SK-N-SH (cell line): ENCODE measurements at regions not wholly inside any gene's neighbourhood (a gene's known extent, or its start where the extent isn't known, plus 50 kb on each side); places are given as distances from the start of the nearest gene placed in this dataset.

Source experiments
- CTCF ChIA-PET: fragments of 300-600, 350-600 bp; formaldehyde crosslinking; extraction: SDS; loops from one replicate; lab custom pipeline; 2021; lab: Yijun Ruan, JAX
- POLR2A ChIA-PET: fragments of 350-600 bp; sonication (Branson Sonifier 250); formaldehyde crosslinking; extraction: SDS; loops from one replicate; lab custom pipeline; 2020; ENCODE audit warnings: antibody characterized with exemption, inconsistent platforms; lab: Yijun Ruan, JAX
- DNase-seq: peaks from one replicate; pipeline ENCODE4 v3.0.0; 2012
- H2AFZ ChIP-seq: fragments of 200-600 bp; sonication (generic); 2 replicates; pipeline ENCODE4 v1.8.1; 2016; ENCODE audit warnings: antibody characterized with exemption, mild to moderate bottlenecking, low read depth
- H3F3A ChIP-seq: fragments of 200-600 bp; sonication (generic); replicated peaks from 2 replicates; pipeline ENCODE3; 2016; ENCODE audit warnings: antibody characterized with exemption, mild to moderate bottlenecking; ENCODE audit not compliant: insufficient read depth
- H3K27ac ChIP-seq, 2 experiments: fragments of 200-500 bp in 1 of 2; fragments of 200-600 bp in 1 of 2; sonication (Bioruptor generic) in 1 of 2; sonication (generic), shearing (Covaris generic) in 1 of 2; 2 replicates each; pipeline versions ENCODE4 v1.5.1 to v1.6.1; 2014 to 2016; ENCODE audit warnings: low read depth in 2 of 2, inconsistent platforms in 1 of 2, low read length in 1 of 2, mild to moderate bottlenecking in 1 of 2, mixed read lengths in 1 of 2
- H3K27me3 ChIP-seq: fragments of 200-600 bp; sonication (generic), shearing (Covaris generic); 2 replicates; pipeline ENCODE4 v1.6.1; 2016; ENCODE audit warnings: mixed run types; ENCODE audit not compliant: insufficient read depth
- H3K36me3 ChIP-seq, 2 experiments: fragments of 200-500 bp in 1 of 2; fragments of 200-600 bp in 1 of 2; sonication (Bioruptor generic) in 1 of 2; sonication (generic) in 1 of 2; replicated peaks in 1 of 2; 2 replicates each; pipeline versions ENCODE3 to v1.5.1; 2014 to 2016; ENCODE audit warnings: low read length in 1 of 2, mild to moderate bottlenecking in 1 of 2; ENCODE audit not compliant: insufficient read depth in 2 of 2, control insufficient read depth in 1 of 2
- H3K4me1 ChIP-seq, 2 experiments: fragments of 200-500 bp in 1 of 2; fragments of 200-600 bp in 1 of 2; sonication (Bioruptor generic) in 1 of 2; sonication (generic), shearing (Covaris generic) in 1 of 2; 2 replicates each; pipeline versions ENCODE4 v1.5.1 to v1.6.1; 2014 to 2016; ENCODE audit warnings: low read depth in 1 of 2, low read length in 1 of 2, mixed run types in 1 of 2; ENCODE audit not compliant: insufficient read depth in 2 of 2, control insufficient read depth in 1 of 2
- H3K4me2 ChIP-seq: fragments of 200-600 bp; sonication (generic), shearing (Covaris generic); 2 replicates; pipeline ENCODE4 v1.6.1; 2017; ENCODE audit warnings: mixed run types
- H3K4me3 ChIP-seq, 2 experiments: fragments of 200-500 bp in 1 of 2; fragments of 200-600 bp in 1 of 2; sonication (Bioruptor generic) in 1 of 2; sonication (generic), shearing (Covaris generic) in 1 of 2; 2 replicates each; pipeline versions ENCODE4 v1.5.1 to v1.8.1; 2014 to 2016; ENCODE audit warnings: low read depth in 2 of 2, inconsistent platforms in 1 of 2, low read length in 1 of 2, mild to moderate bottlenecking in 1 of 2, mixed read lengths in 1 of 2, moderate library complexity in 1 of 2
- H3K79me2 ChIP-seq: fragments of 200-600 bp; sonication (generic); 2 replicates; pipeline ENCODE4 v1.8.1; 2017; ENCODE audit warnings: mild to moderate bottlenecking; ENCODE audit not compliant: insufficient read depth
- H3K9ac ChIP-seq: fragments of 200-600 bp; sonication (generic); 2 replicates; pipeline ENCODE4 v1.6.1; 2017; ENCODE audit warnings: mixed run types
- H3K9me2 ChIP-seq: fragments of 200-600 bp; sonication (generic); 2 replicates; pipeline ENCODE4 v1.6.1; 2017; ENCODE audit warnings: mixed run types
- H3K9me3 ChIP-seq: fragments of 200-600 bp; sonication (generic); 2 replicates; pipeline ENCODE4 v1.6.1; 2017; ENCODE audit warnings: mixed run types, mild to moderate bottlenecking, moderate library complexity
- H4K20me1 ChIP-seq: fragments of 200-600 bp; sonication (generic); 2 replicates; pipeline ENCODE4 v1.6.1; 2017; ENCODE audit warnings: mild to moderate bottlenecking, mixed run types; ENCODE audit not compliant: insufficient read depth
- CHD2 ChIP-seq: fragments of 150-350 bp; IDR thresholded peaks from 2 replicates; pipeline ENCODE4 v1.6.1; 2018; ENCODE audit warnings: low read length; ENCODE audit not compliant: partially characterized antibody
- CTCF ChIP-seq: fragments of 200-600 bp; sonication (generic); IDR thresholded peaks from 2 replicates; pipeline ENCODE4 v1.6.1; 2017; ENCODE audit warnings: antibody characterized with exemption, mild to moderate bottlenecking, moderate library complexity
- EZH2phosphoT487 ChIP-seq: fragments of 200-600 bp; sonication (generic); IDR thresholded peaks from 2 replicates; pipeline ENCODE4 v1.6.1; 2017; ENCODE audit warnings: low read depth, mixed run types, mild to moderate bottlenecking, antibody characterized with exemption, moderate library complexity, borderline replicate concordance
- FOXJ3 ChIP-seq: sonication (generic); formaldehyde crosslinking; IDR thresholded peaks from 2 replicates; pipeline ENCODE4 v1.5.1; 2020; ENCODE audit warnings: mild to moderate bottlenecking, missing genetic modification reagents
- GATA2 ChIP-seq: sonication (generic); formaldehyde crosslinking; IDR thresholded peaks from 2 replicates; pipeline ENCODE4 v1.5.0; 2020; ENCODE audit warnings: mild to moderate bottlenecking, missing genetic modification reagents
- IRF3 ChIP-seq: fragments of 150-350 bp; IDR thresholded peaks from 2 replicates; pipeline ENCODE4 v1.6.1; 2016; ENCODE audit warnings: mild to moderate bottlenecking, low read depth, low read length
- MEF2A ChIP-seq: IDR thresholded peaks from 2 replicates; pipeline ENCODE4 v1.4.0; 2012; ENCODE audit warnings: low read depth, borderline replicate concordance
- POLR2AphosphoS5 ChIP-seq: IDR thresholded peaks from 2 replicates; pipeline ENCODE4 v1.6.1; 2012; ENCODE audit warnings: low read depth, low read length
- RAD21 ChIP-seq: IDR thresholded peaks from 2 replicates; pipeline ENCODE4 v1.6.1; 2012; ENCODE audit warnings: mild to moderate bottlenecking, low read length
- RCOR1 ChIP-seq: fragments of 150-350 bp; IDR thresholded peaks from 2 replicates; pipeline ENCODE4 v1.6.1; 2017; ENCODE audit warnings: antibody characterized with exemption, low read length
- RFX5 ChIP-seq: IDR thresholded peaks from 2 replicates; pipeline ENCODE4 v1.6.1; 2012; ENCODE audit warnings: mild to moderate bottlenecking, improper control_type of control experiment, low read length
- SIN3A ChIP-seq: IDR thresholded peaks from 2 replicates; pipeline ENCODE4 v1.6.1; 2012; ENCODE audit warnings: low read depth, mild to moderate bottlenecking, low read length, moderate library complexity, borderline replicate concordance
- TAF1 ChIP-seq: IDR thresholded peaks from 2 replicates; pipeline ENCODE4 v1.6.1; 2012; ENCODE audit warnings: low read depth, mild to moderate bottlenecking, low read length, moderate library complexity, borderline replicate concordance
- TCF12 ChIP-seq: IDR thresholded peaks from 2 replicates; pipeline ENCODE4 v1.4.0; 2012
- USF1 ChIP-seq: IDR thresholded peaks from 2 replicates; pipeline ENCODE4 v1.4.0; 2012; ENCODE audit warnings: low read depth, borderline replicate concordance
- USF2 ChIP-seq: fragments of 150-350 bp; IDR thresholded peaks from 2 replicates; pipeline ENCODE4 v1.6.1; 2017; ENCODE audit warnings: antibody characterized with exemption, low read length, low read depth, borderline replicate concordance
- YY1 ChIP-seq: IDR thresholded peaks from 2 replicates; pipeline ENCODE4 v1.4.0; 2012; ENCODE audit warnings: low read depth, mild to moderate bottlenecking

- TF ChIP-seq CTCF (no peak), EZH2phosphoT487 (no peak), USF2 (no peak), TAF1 (no peak), RAD21 (no peak)
Observed at GRCh38 chr2:226123300-226123699, 676.3 kb downstream of the IRS1 start (continued).

GRCh38 chr2:226122041-226122440 lies 677.6 kb downstream of the IRS1 start:
- H3K79me2 ChIP-seq = no peaks in the 10 kb centered on the region
- CTCF ChIA-PET = no interaction called here
- no peak overlapping the region for H3K4me3 ChIP-seq
- H2AFZ ChIP-seq = no peak overlapping the region
- H3F3A ChIP-seq = peaks cover 6% of the 10 kb centered on the region
- peaks cover 0 to 52% of the 10 kb centered on the region in 2 experiments; a peak in 2 of 4 replicates for H3K4me1 ChIP-seq
- no peaks in the 10 kb centered on the region for H4K20me1 ChIP-seq
- H3K36me3 ChIP-seq = no peaks in the 10 kb centered on the region
- H3K9ac ChIP-seq = no peak overlapping the region
- TF ChIP-seq IRF3 (no peak), TCF12 (no peak), RAD21 (no peak), FOXJ3 (CRISPR knock-in tag) (no peak), CHD2 (no peak), RCOR1 (no peak), POLR2AphosphoS5 (no peak), YY1 (no peak), SIN3A (no peak), GATA2 (CRISPR knock-in tag) (no peak), EZH2phosphoT487 (no peak), USF1 (no peak), MEF2A (no peak), RFX5 (no peak)
- no peaks in the 10 kb centered on the region for H3K9me2 ChIP-seq
- no peak for DNase-seq
- H3K9me3 ChIP-seq = no peaks in the 10 kb centered on the region
- peak overlapping the region in 1 of 2 experiments; percentile 34; a peak in 2 of 4 replicates for H3K27ac ChIP-seq
- H3K4me2 ChIP-seq = no peak overlapping the region
- H3K27me3 ChIP-seq = no peaks in the 10 kb centered on the region
- POLR2A ChIA-PET = no interaction called here
